Endothelial cell of umbilical vein (primary cell): ENCODE measurements at regions not wholly inside any gene's neighbourhood (a gene's known extent, or its start where the extent isn't known, plus 50 kb on each side); places are given as distances from the start of the nearest gene placed in this dataset.

Experiments used
- BruUV-seq: library from RNA; stranded (reverse); fragments of 400-500 nt; replicated peaks from 2 replicates; lab custom pipeline; 2021; lab: Mats Ljungman, UMichigan
- CTCF ChIA-PET: fragments of 300-600, 350-600 bp; sonication (Branson Sonifier 250); formaldehyde crosslinking; loops from one replicate; lab custom pipeline; 2021; ENCODE audit warnings: antibody characterized with exemption, inconsistent platforms; lab: Charles Lee
- POLR2A ChIA-PET: fragments of 300-600, 350-600 bp; sonication (Branson Sonifier 250); formaldehyde crosslinking; loops from one replicate; lab custom pipeline; 2021; ENCODE audit warnings: antibody characterized with exemption, inconsistent platforms; lab: Charles Lee
- DNase-seq: peaks from one replicate; pipeline ENCODE4 v3.0.0-alpha.2; 2011; ENCODE audit warnings: low read depth, low spot score
- FAIRE-seq: peaks from 2 replicates; lab custom pipeline; 2011; peaks lifted over from hg19 to GRCh38; lab: Jason Lieb, UNC
- H2AFZ ChIP-seq: 2 replicates; pipeline ENCODE4 v1.6.0; 2012; ENCODE audit warnings: low read depth, low read length, control low read depth, inconsistent platforms
- H3K27ac ChIP-seq: 2 replicates; pipeline ENCODE4 v1.5.1; 2011; ENCODE audit warnings: low read depth, mild to moderate bottlenecking, control low read depth, low read length, moderate library complexity; ENCODE audit not compliant: insufficient read depth
- H3K27me3 ChIP-seq, 2 experiments: 2 replicates each; pipeline versions ENCODE4 v1.6.0 to v1.6.1; 2011; ENCODE audit warnings: low read length in 2 of 2, mixed read lengths in 1 of 2; ENCODE audit not compliant: control insufficient read depth in 2 of 2, insufficient read depth in 2 of 2
- H3K36me3 ChIP-seq, 2 experiments: 2 replicates in 1 of 2; 3 replicates in 1 of 2; pipeline ENCODE4 v1.5.1; 2011; ENCODE audit warnings: low read length in 2 of 2, mild to moderate bottlenecking in 1 of 2, moderate library complexity in 1 of 2; ENCODE audit not compliant: control insufficient read depth in 2 of 2, insufficient read depth in 2 of 2; ENCODE audit errors: extremely low read depth in 1 of 2
- H3K4me1 ChIP-seq: 3 replicates; pipeline ENCODE4 v1.5.1; 2011; ENCODE audit warnings: mild to moderate bottlenecking, low read length; ENCODE audit not compliant: control insufficient read depth, insufficient read depth; ENCODE audit errors: extremely low read depth
- H3K4me2 ChIP-seq: 2 replicates; pipeline ENCODE4 v1.6.1; 2011; ENCODE audit warnings: low read length, control low read depth, mixed read lengths; ENCODE audit not compliant: insufficient read depth
- H3K4me3 ChIP-seq, 3 experiments: fragments of 200-600 bp in 1 of 3; sonication (generic), shearing (Covaris generic) in 1 of 3; replicated peaks in 1 of 3; 2 replicates each; pipeline ENCODE4 v1.5.1; 2011 to 2016; ENCODE audit warnings: control low read depth in 3 of 3, low read length in 3 of 3, mild to moderate bottlenecking in 2 of 3, inconsistent platforms in 1 of 3, low read depth in 1 of 3, moderate library complexity in 1 of 3; ENCODE audit not compliant: insufficient read depth in 1 of 3
- H3K79me2 ChIP-seq: 2 replicates; pipeline ENCODE4 v1.6.0; 2012; ENCODE audit warnings: low read length, inconsistent platforms; ENCODE audit not compliant: control insufficient read depth, insufficient read depth
- H3K9ac ChIP-seq: replicated peaks from 2 replicates; pipeline ENCODE3; 2011; ENCODE audit warnings: low read length, control low read depth; ENCODE audit not compliant: insufficient read depth; ENCODE audit errors: extremely low read depth
- H3K9me1 ChIP-seq: replicated peaks from 3 replicates; pipeline ENCODE4 v1.6.0; 2011; ENCODE audit warnings: mild to moderate bottlenecking, low read length; ENCODE audit not compliant: control insufficient read depth, insufficient read depth; ENCODE audit errors: extremely low read depth
- H3K9me3 ChIP-seq: replicated peaks from 2 replicates; pipeline ENCODE4 v1.5.1; 2012; ENCODE audit warnings: low read length, inconsistent platforms; ENCODE audit not compliant: control insufficient read depth, insufficient read depth
- H4K20me1 ChIP-seq: replicated peaks from 2 replicates; pipeline ENCODE3; 2011; ENCODE audit warnings: mild to moderate bottlenecking, low read length; ENCODE audit not compliant: control insufficient read depth, insufficient read depth; ENCODE audit errors: extremely low read depth
- CTCF ChIP-seq, 2 donors: IDR thresholded peaks; 1 replicate in 1 of 2; 2 replicates in 1 of 2; pipeline ENCODE4 v1.5.1; 2011; ENCODE audit warnings: low read length in 2 of 2, mild to moderate bottlenecking in 2 of 2, moderate library complexity in 2 of 2, control low read depth in 1 of 2, inconsistent platforms in 1 of 2, low read depth in 1 of 2; ENCODE audit not compliant: insufficient read depth in 1 of 2; ENCODE audit errors: extremely low read depth in 1 of 2
- EZH2 ChIP-seq: IDR thresholded peaks from 2 replicates; pipeline ENCODE4 v1.6.1; 2012; ENCODE audit warnings: borderline replicate concordance, low read depth, mild to moderate bottlenecking, moderate library complexity, low read length, inconsistent platforms; ENCODE audit not compliant: severe bottlenecking
- FOS ChIP-seq: IDR thresholded peaks from 2 replicates; pipeline ENCODE4 v1.6.1; 2011; ENCODE audit warnings: mild to moderate bottlenecking, low read length, moderate library complexity, borderline replicate concordance; ENCODE audit not compliant: insufficient read depth
- GATA2 ChIP-seq: IDR thresholded peaks from 2 replicates; pipeline ENCODE4 v1.7.0; 2011; ENCODE audit warnings: low read depth, mild to moderate bottlenecking, moderate library complexity, mixed read lengths, low read length; ENCODE audit not compliant: insufficient read length, insufficient read depth
- JUN ChIP-seq: IDR thresholded peaks from 2 replicates; pipeline ENCODE4 v1.6.1; 2011; ENCODE audit warnings: borderline replicate concordance, low read depth; ENCODE audit not compliant: insufficient read length, insufficient read depth
- MAX ChIP-seq: IDR thresholded peaks from 2 replicates; pipeline ENCODE4 v1.6.1; 2011; ENCODE audit not compliant: insufficient read depth, insufficient read length
- MYC ChIP-seq: IDR thresholded peaks from one replicate; pipeline ENCODE4 v1.6.1; 2011; ENCODE audit warnings: mild to moderate bottlenecking, low read depth, low read length
- POLR2A ChIP-seq: IDR thresholded peaks from 2 replicates; pipeline ENCODE4 v1.6.1; 2012; ENCODE audit warnings: low read depth, mild to moderate bottlenecking, control low read depth, low read length
- POLR2AphosphoS5 ChIP-seq: IDR thresholded peaks from 2 replicates; pipeline ENCODE4 v1.6.1; 2012; ENCODE audit warnings: low read depth, mild to moderate bottlenecking, control low read depth, low read length, moderate library complexity; ENCODE audit not compliant: insufficient read depth
- dilution Hi-C: fragments of 300-500 bp; cut with MboI; formaldehyde crosslinking; loops from one replicate; pipeline ENCODE4 v1.15.0; 2019; ENCODE audit warnings: low sequenced_read_pairs; ENCODE audit not compliant: extremely low pct_ligation_motif_present
- intact Hi-C: fragments of 100-400 bp; cut with micrococcal nuclease; formaldehyde crosslinking; loops from one replicate; pipeline ENCODE4 v1.10.0; 2022

- Histone ChIP-seq H4K20me1 (no peaks in the 10 kb centered on the region), H3K9me3 (no peaks in the 10 kb centered on the region), H3K9me1 (no peaks in the 10 kb centered on the region), H3K4me1 (no peaks in the 10 kb centered on the region), H3K36me3 (no peaks in the 10 kb centered on the region), H3K4me3 (no peak overlapping the region), H3K79me2 (no peaks in the 10 kb centered on the region), H3K27ac (no peak overlapping the region), H3K27me3 (peaks cover 0 to 2% of the 10 kb centered on the region in 2 experiments), H3K9ac (no peak overlapping the region), H2AFZ (no peak overlapping the region), H3K4me2 (no peak overlapping the region)
- no TSS peak for BruUV-seq
- intact Hi-C loops (no loop called here), dilution Hi-C loops (no loop called here)
- no peak for TF ChIP-seq JUN
- TF ChIP-seq CTCF (IDR thresholded peaks at IDR 0.05; ENCODE audit: extremely low read depth in 1 of 2, insufficient read depth in 1 of 2, low read depth in 1 of 2, low read length in 2 of 2), result no peak
- no peak for TF ChIP-seq FOS
- no peak for TF ChIP-seq EZH2
- TF ChIP-seq POLR2AphosphoS5, result no peak
- TF ChIP-seq MAX, result no peak
- no peak for TF ChIP-seq GATA2
- no peak for TF ChIP-seq MYC
- TF ChIP-seq POLR2A, result no peak
- CTCF ChIA-PET, result no interaction called here
- POLR2A ChIA-PET, result no interaction called here
- FAIRE-seq, result no peak
- no peak for DNase-seq
Measured at GRCh38 chr17:77681861-77682260, 276.6 kb upstream of the TNRC6C start.
